Breast epithelium (tissue), 4 donors: ENCODE measurements at regions not wholly inside any gene's neighbourhood (a gene's known extent, or its start where the extent isn't known, plus 50 kb on each side); places are given as distances from the start of the nearest gene placed in this dataset.

Experiments used
- DNase-seq, 2 donors: peaks; one replicate each; pipeline ENCODE4 v3.0.0-alpha.2; 2019; ENCODE audit warnings: low spot score in 2 of 2
- H3K27ac ChIP-seq, 2 donors: fragments of 200-600 bp; sonication (generic) in 1 of 2; one replicate each; pipeline ENCODE4 v1.5.1; 2016 to 2019; ENCODE audit warnings: mild to moderate bottlenecking in 1 of 2
- H3K27me3 ChIP-seq, 2 donors: fragments of 200-600 bp; sonication (generic) in 1 of 2; one replicate each; pipeline versions ENCODE4 v1.5.1 to v1.6.0; 2017 to 2019; ENCODE audit warnings: control low read depth in 1 of 2, mild to moderate bottlenecking in 1 of 2
- H3K36me3 ChIP-seq: fragments of 200-600 bp; one replicate; pipeline ENCODE4 v1.5.1; 2019
- H3K4me1 ChIP-seq, 2 donors: fragments of 200-600 bp; sonication (generic); one replicate each; pipeline ENCODE4 v1.5.1; 2016 to 2019; ENCODE audit warnings: control low read depth in 1 of 2
- H3K4me3 ChIP-seq, 3 donors: fragments of 200-600 bp; sonication (generic); 1 replicate in 2 of 3; 2 replicates in 1 of 3; pipeline ENCODE4 v1.5.1; 2016 to 2019; ENCODE audit warnings: mild to moderate bottlenecking in 3 of 3, moderate library complexity in 2 of 3
- H3K9me3 ChIP-seq, 2 donors: fragments of 200-600 bp; sonication (generic) in 1 of 2; one replicate each; pipeline ENCODE4 v1.5.1; 2016 to 2019; ENCODE audit warnings: control low read depth in 1 of 2
- CTCF ChIP-seq, 3 donors: fragments of 450-650 bp; IDR thresholded peaks; one replicate each; pipeline ENCODE4 v1.5.1; 2016 to 2017; ENCODE audit warnings: antibody characterized with exemption in 3 of 3, mild to moderate bottlenecking in 3 of 3, moderate library complexity in 3 of 3
- POLR2A ChIP-seq: fragments of 450-650 bp; IDR thresholded peaks from one replicate; pipeline ENCODE4 v1.6.1; 2016; ENCODE audit warnings: antibody characterized with exemption, mild to moderate bottlenecking, moderate library complexity
- POLR2AphosphoS5 ChIP-seq, 3 donors: sonication (generic); formaldehyde crosslinking; IDR thresholded peaks; one replicate each; pipeline ENCODE4 v1.6.1; 2017; ENCODE audit warnings: antibody characterized with exemption in 3 of 3
- intact Hi-C: fragments of 100-400 bp; cut with DNase I; formaldehyde crosslinking; loops from one replicate; pipeline ENCODE4 v1.15.1; 2023; ENCODE audit warnings: low total_unique reads

- H3K27ac ChIP-seq, result peak overlapping the region; percentile 33 to 38
- H3K27me3 ChIP-seq, result no peaks in the 10 kb centered on the region
- intact Hi-C loops, result no loop called here
- peaks cover 0 to 22% of the 10 kb centered on the region in 2 donors for H3K4me1 ChIP-seq
- no peak overlapping the region for H3K4me3 ChIP-seq
- no peaks in the 10 kb centered on the region for H3K36me3 ChIP-seq
- no peak for DNase-seq
- TF ChIP-seq POLR2AphosphoS5 (IDR thresholded peaks at IDR 0.05) (no peak), CTCF (IDR thresholded peaks at IDR 0.05) (no peak), POLR2A (no peak)
- no peaks in the 10 kb centered on the region for H3K9me3 ChIP-seq
Measured at GRCh38 chr6:144339859-144340452, 54.8 kb downstream of the UTRN start.

GRCh38 chr6:144340541-144341371, 55.6 kb downstream of the UTRN start:
- Histone ChIP-seq H3K27ac (peak overlapping the region; percentile 38 to 74), H3K4me1 (peaks cover 0 to 22% of the 10 kb centered on the region in 2 donors), H3K27me3 (no peaks in the 10 kb centered on the region), H3K9me3 (no peaks in the 10 kb centered on the region), H3K36me3 (no peaks in the 10 kb centered on the region), H3K4me3 (no peak overlapping the region)
- no peak for DNase-seq
- intact Hi-C loops, result no loop called here
- TF ChIP-seq POLR2A (no peak), CTCF (IDR thresholded peaks at IDR 0.05) (no peak), POLR2AphosphoS5 (IDR thresholded peaks at IDR 0.05) (no peak)

DNA sequence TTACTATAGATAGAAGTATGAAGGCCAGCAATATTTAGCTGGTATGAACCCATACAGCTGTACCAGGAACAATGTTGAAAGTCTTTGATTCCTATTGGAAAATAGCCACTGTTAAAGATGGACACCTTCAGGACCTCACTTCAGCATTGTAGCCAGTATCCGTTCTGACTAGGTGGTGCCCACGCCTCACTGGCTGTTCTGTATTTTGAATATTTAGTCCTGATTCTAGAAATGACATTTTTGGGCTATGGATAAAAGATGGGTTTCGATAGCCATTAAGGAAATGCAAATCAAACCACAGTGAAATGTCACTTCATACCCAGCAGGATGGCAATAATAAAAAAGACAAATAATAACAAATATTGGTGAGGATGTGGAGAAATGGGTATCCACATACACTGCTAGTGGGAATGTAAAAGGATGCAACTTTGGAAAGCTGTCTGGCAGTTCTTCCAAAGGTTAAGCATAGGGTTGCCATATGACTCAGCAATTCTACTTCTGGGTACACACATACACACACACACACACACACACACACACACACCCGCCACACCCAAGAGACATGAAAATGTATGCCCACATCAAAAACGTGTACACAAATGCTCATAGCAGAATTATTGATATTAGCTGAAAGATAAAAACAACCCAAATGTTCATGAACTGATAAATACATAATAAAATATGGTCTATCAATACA, 56.8 kb downstream of the UTRN start:
- TF ChIP-seq CTCF (IDR thresholded peaks at IDR 0.05), result no peak
- no peaks in the 10 kb centered on the region for H3K36me3 ChIP-seq
- no peaks in the 10 kb centered on the region for H3K9me3 ChIP-seq
- peaks cover 0 to 22% of the 10 kb centered on the region in 2 donors for H3K4me1 ChIP-seq
- H3K27me3 ChIP-seq, result no peaks in the 10 kb centered on the region
- intact Hi-C loops, result no loop called here
- H3K27ac ChIP-seq, result peak overlapping the region; percentile 38 to 74
- no peak for DNase-seq
- H3K4me3 ChIP-seq, result no peak overlapping the region

- intact Hi-C loops, result no loop called here
- no peaks in the 10 kb centered on the region for H3K9me3 ChIP-seq
- no peak for DNase-seq
- H3K4me3 ChIP-seq, result peak overlapping the region in 2 of 3 donors; percentile 4 to 24
- peak overlapping the region; percentile 60 to 67 for H3K27ac ChIP-seq
- H3K36me3 ChIP-seq, result no peaks in the 10 kb centered on the region
- H3K4me1 ChIP-seq, result peaks cover 0 to 22% of the 10 kb centered on the region in 2 donors
- TF ChIP-seq POLR2A (no peak), CTCF (IDR thresholded peaks at IDR 0.05) (no peak), POLR2AphosphoS5 (IDR thresholded peaks at IDR 0.05) (peak in 1 of 3 donors; percentile 22)
- no peaks in the 10 kb centered on the region for H3K27me3 ChIP-seq
Measured at GRCh38 chr6:144343701-144344428, 58.7 kb downstream of the UTRN start.
